ENCODE measurements at regions not wholly inside any gene's neighbourhood (a gene's known extent, or its start where the extent isn't known, plus 50 kb on each side); places are given as distances from the start of the nearest gene placed in this dataset.

DNA sequence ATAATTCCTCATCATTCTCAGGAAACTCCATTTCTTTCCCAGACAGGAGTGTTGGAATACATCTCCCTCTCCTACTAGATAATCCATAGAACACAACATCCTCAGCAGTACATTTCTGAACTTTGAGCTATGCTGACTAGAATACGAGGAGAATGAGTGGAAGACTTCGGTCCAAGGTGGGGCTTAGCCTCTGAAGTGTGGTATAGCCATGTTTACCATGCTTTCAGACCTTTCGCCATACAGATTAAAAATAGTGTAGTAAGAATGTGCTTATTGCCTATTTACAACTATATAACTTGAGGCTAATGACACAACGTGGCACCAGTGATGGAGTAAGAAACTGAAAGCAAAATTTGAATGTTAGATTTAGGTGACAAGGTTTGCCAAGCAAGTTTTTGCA is 184.5 kb upstream of the KRR1 start:
- TF ChIP-seq POLR2AphosphoS5 (IDR thresholded peaks at IDR 0.05) = no peak
- TF ChIP-seq CTCF (IDR thresholded peaks at IDR 0.05) = no peak

All from prostate gland (tissue), 2 donors.